ENCODE measurements at regions not wholly inside any gene's neighbourhood (a gene's known extent, or its start where the extent isn't known, plus 50 kb on each side); places are given as distances from the start of the nearest gene placed in this dataset.

GRCh38 chr5:60366489-60366888 lies 333.5 kb downstream of the DEPDC1B start:
- no peaks in the 10 kb centered on the region for H3K36me3 Mint-ChIP-seq (ENCODE audit: low read depth)
- TF ChIP-seq CTCF (conservative IDR thresholded peaks at IDR 0.05), result no peak
- 44 to 50% methylated on average over 2 of the region's 2 CpGs for WGBS, 2 experiments (ENCODE audit: insufficient coverage in 1 of 2, insufficient read length in 1 of 2)
- Histone ChIP-seq H3K27ac (ENCODE audit: low read depth, low read length) (no peak overlapping the region), H3K4me1 (ENCODE audit: control insufficient read depth, insufficient read depth, low read length) (peaks cover 1% of the 10 kb centered on the region), H3K4me3 (ENCODE audit: low read length) (no peak overlapping the region), H3K9me3 (ENCODE audit: control insufficient read depth, low read length) (no peaks in the 10 kb centered on the region), H3K9ac (ENCODE audit: extremely low read depth, low read length, poor library complexity, severe bottlenecking) (no peak overlapping the region), H3K27me3 (ENCODE audit: control insufficient read depth, insufficient read depth, low read length, poor library complexity, severe bottlenecking) (peaks cover 4% of the 10 kb centered on the region), H3K36me3 (ENCODE audit: control insufficient read depth, insufficient read depth, low read length) (no peaks in the 10 kb centered on the region)
- no peaks in the 10 kb centered on the region for H3K27me3 Mint-ChIP-seq (ENCODE audit: insufficient read depth)
- H3K9me3 Mint-ChIP-seq, result no peaks in the 10 kb centered on the region
- no peak overlapping the region for H3K27ac Mint-ChIP-seq
- no peak for DNase-seq
- H3K4me1 Mint-ChIP-seq, result peaks cover 2% of the 10 kb centered on the region
- no peak overlapping the region for H3K4me3 Mint-ChIP-seq

DNA sequence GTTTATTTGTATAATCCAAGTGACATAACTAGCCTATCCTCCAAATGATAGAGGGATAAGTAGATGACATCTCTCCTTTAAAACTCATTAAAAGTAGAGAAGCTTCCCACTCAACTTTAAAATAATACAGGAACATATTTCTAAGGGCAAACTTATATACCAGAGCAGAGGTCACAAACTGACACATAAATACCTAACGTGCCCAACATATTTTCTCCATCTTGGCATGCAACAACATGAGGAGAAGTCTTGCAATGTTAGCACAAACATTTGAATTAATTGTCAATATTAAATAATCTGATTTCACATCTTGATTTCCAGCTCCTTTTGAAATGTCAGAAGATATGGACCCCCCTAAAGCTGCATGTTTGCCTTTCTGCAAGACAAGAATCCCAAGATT lies 335.0 kb downstream of the DEPDC1B start:
- no peak overlapping the region for H3K9ac ChIP-seq (ENCODE audit: extremely low read depth, low read length, poor library complexity, severe bottlenecking)
- H3K9me3 Mint-ChIP-seq, result no peaks in the 10 kb centered on the region
- no peaks in the 10 kb centered on the region for H3K36me3 ChIP-seq (ENCODE audit: control insufficient read depth, insufficient read depth, low read length)
- peaks cover 4% of the 10 kb centered on the region for H3K4me1 Mint-ChIP-seq
- no peak overlapping the region for H3K27ac ChIP-seq (ENCODE audit: low read depth, low read length)
- H3K27ac Mint-ChIP-seq, result no peak overlapping the region
- H3K36me3 Mint-ChIP-seq (ENCODE audit: low read depth), result no peaks in the 10 kb centered on the region
- TF ChIP-seq CTCF (conservative IDR thresholded peaks at IDR 0.05), result no peak
- peaks cover 3% of the 10 kb centered on the region for H3K4me1 ChIP-seq (ENCODE audit: control insufficient read depth, insufficient read depth, low read length)
- H3K4me3 ChIP-seq (ENCODE audit: low read length), result no peak overlapping the region
- peaks cover 4% of the 10 kb centered on the region for H3K27me3 ChIP-seq (ENCODE audit: control insufficient read depth, insufficient read depth, low read length, poor library complexity, severe bottlenecking)
- no peaks in the 10 kb centered on the region for H3K9me3 ChIP-seq (ENCODE audit: control insufficient read depth, low read length)
- no peak overlapping the region for H3K4me3 Mint-ChIP-seq
- no peaks in the 10 kb centered on the region for H3K27me3 Mint-ChIP-seq (ENCODE audit: insufficient read depth)
- 82 to 96% methylated on average over 1 of the region's 1 CpG for WGBS, 2 experiments (ENCODE audit: insufficient coverage in 1 of 2, insufficient read length in 1 of 2)
- DNase-seq, result no peak

GRCh38 chr5:60362158-60362557 lies 337.8 kb downstream of the DEPDC1B start:
- H3K9ac ChIP-seq (ENCODE audit: extremely low read depth, low read length, poor library complexity, severe bottlenecking), result no peak overlapping the region
- no peaks in the 10 kb centered on the region for H3K9me3 Mint-ChIP-seq
- H3K27me3 Mint-ChIP-seq (ENCODE audit: insufficient read depth), result no peaks in the 10 kb centered on the region
- H3K36me3 ChIP-seq (ENCODE audit: control insufficient read depth, insufficient read depth, low read length), result no peaks in the 10 kb centered on the region
- no peak overlapping the region for H3K27ac Mint-ChIP-seq
- no peaks in the 10 kb centered on the region for H3K36me3 Mint-ChIP-seq (ENCODE audit: low read depth)
- no peak for TF ChIP-seq CTCF (conservative IDR thresholded peaks at IDR 0.05)
- no peak overlapping the region for H3K4me3 Mint-ChIP-seq
- H3K27ac ChIP-seq (ENCODE audit: low read depth, low read length), result no peak overlapping the region
- peaks cover 4% of the 10 kb centered on the region for H3K4me1 Mint-ChIP-seq
- peaks cover 3% of the 10 kb centered on the region for H3K4me1 ChIP-seq (ENCODE audit: control insufficient read depth, insufficient read depth, low read length)
- no peaks in the 10 kb centered on the region for H3K9me3 ChIP-seq (ENCODE audit: control insufficient read depth, low read length)
- no peak for DNase-seq
- peaks cover 4% of the 10 kb centered on the region for H3K27me3 ChIP-seq (ENCODE audit: control insufficient read depth, insufficient read depth, low read length, poor library complexity, severe bottlenecking)
- H3K4me3 ChIP-seq (ENCODE audit: low read length), result no peak overlapping the region
